HCT116 (cell line): ENCODE measurements at regions not wholly inside any gene's neighbourhood (a gene's known extent, or its start where the extent isn't known, plus 50 kb on each side); places are given as distances from the start of the nearest gene placed in this dataset.

Source experiments
- ATAC-seq: fragments of 200-7000 bp; cut with Tn5 transposase; 2 replicates; pipeline ENCODE4 v1.9.1; 2020; ENCODE audit warnings: mild to moderate bottlenecking, moderate library complexity
- BruUV-seq: library from RNA; stranded (reverse); fragments of 400-500 nt; replicated peaks from 2 replicates; lab custom pipeline; 2021; lab: Mats Ljungman, UMichigan
- CTCF ChIA-PET: fragments of 300-600 bp; sonication (Branson Sonifier 250); formaldehyde crosslinking; loops from one replicate; lab custom pipeline; 2021; ENCODE audit warnings: antibody characterized with exemption; lab: Charles Lee
- POLR2A ChIA-PET: fragments of 300-600, 350-600 bp; sonication (Branson Sonifier 250); formaldehyde crosslinking; loops from one replicate; lab custom pipeline; 2021; ENCODE audit warnings: antibody characterized with exemption; lab: Charles Lee
- RAD21 ChIA-PET, 2 experiments: fragments of 300-600 bp; sonication (Branson Sonifier 250); formaldehyde crosslinking; loops; one replicate each; lab custom pipeline; 2023; ENCODE audit warnings: low total read pairs in 2 of 2; ENCODE audit not compliant: uncharacterized antibody in 2 of 2, unreplicated experiment in 2 of 2, low non-redundant PET in 1 of 2; lab: Charles Lee
- DNase-seq: peaks from one replicate; pipeline ENCODE4 v3.0.0-alpha.2; 2010; ENCODE audit warnings: low read depth, low spot score
- H2AFZ ChIP-seq: fragments of 200-600 bp; shearing (Covaris generic), sonication (generic); 2 replicates; pipeline ENCODE4 v1.6.1; 2017; ENCODE audit warnings: low read depth, mixed run types, mixed read lengths, antibody characterized with exemption, low read length; ENCODE audit not compliant: poor library complexity, severe bottlenecking
- H3K27ac ChIP-seq: 2 replicates; pipeline ENCODE4 v1.5.1; 2012; ENCODE audit warnings: low read depth, low read length
- H3K27me3 ChIP-seq: fragments of 200-600 bp; sonication (generic); 2 replicates; pipeline ENCODE4 v1.6.1; 2016; ENCODE audit warnings: mixed run types, low read length, mixed read lengths; ENCODE audit not compliant: insufficient read depth
- H3K36me3 ChIP-seq, 2 experiments: fragments of 200-500 bp in 1 of 2; fragments of 200-600 bp in 1 of 2; sonication (Bioruptor generic) in 1 of 2; sonication (generic) in 1 of 2; 2 replicates each; pipeline versions ENCODE4 v1.5.1 to v1.6.1; 2014 to 2016; ENCODE audit warnings: low read length in 2 of 2, inconsistent platforms in 1 of 2, mixed read lengths in 1 of 2, mixed run types in 1 of 2; ENCODE audit not compliant: insufficient read depth in 2 of 2, control insufficient read depth in 1 of 2
- H3K4me1 ChIP-seq, 2 experiments: fragments of 200-600 bp in 1 of 2; sonication (generic) in 1 of 2; 2 replicates each; pipeline versions ENCODE4 v1.5.1 to v1.6.1; 2012 to 2017; ENCODE audit warnings: low read length in 2 of 2, inconsistent platforms in 1 of 2, mild to moderate bottlenecking in 1 of 2, mixed read lengths in 1 of 2, mixed run types in 1 of 2, moderate library complexity in 1 of 2; ENCODE audit not compliant: insufficient read depth in 2 of 2, control insufficient read depth in 1 of 2
- H3K4me2 ChIP-seq: fragments of 200-600 bp; sonication (generic); 2 replicates; pipeline ENCODE4 v1.6.1; 2017; ENCODE audit warnings: mixed run types, low read length, mixed read lengths
- H3K4me3 ChIP-seq, 2 experiments: fragments of 200-600 bp in 1 of 2; sonication (generic) in 1 of 2; replicated peaks in 1 of 2; 2 replicates each; pipeline ENCODE4 v1.5.1; 2011 to 2016; ENCODE audit warnings: low read length in 2 of 2, control low read depth in 1 of 2, low read depth in 1 of 2, mild to moderate bottlenecking in 1 of 2, mixed read lengths in 1 of 2, mixed run types in 1 of 2
- H3K79me2 ChIP-seq: fragments of 200-600 bp; sonication (generic); 2 replicates; pipeline ENCODE4 v1.6.1; 2017; ENCODE audit warnings: mild to moderate bottlenecking, mixed run types, low read length, moderate library complexity, mixed read lengths; ENCODE audit not compliant: insufficient read depth
- H3K9ac ChIP-seq: fragments of 200-600 bp; sonication (generic); 2 replicates; pipeline ENCODE4 v1.6.1; 2016; ENCODE audit warnings: low read length, mixed read lengths
- H3K9me2 ChIP-seq: fragments of 200-600 bp; sonication (generic), shearing (Covaris generic); 2 replicates; pipeline ENCODE4 v1.6.1; 2017; ENCODE audit warnings: mixed run types, mild to moderate bottlenecking, moderate library complexity; ENCODE audit not compliant: insufficient read depth
- H3K9me3 ChIP-seq, 2 experiments: fragments of 200-500 bp in 1 of 2; fragments of 200-600 bp in 1 of 2; sonication (Bioruptor generic) in 1 of 2; sonication (generic) in 1 of 2; 2 replicates each; pipeline ENCODE4 v1.6.1; 2014 to 2017; ENCODE audit warnings: low read length in 2 of 2, mixed read lengths in 2 of 2, inconsistent platforms in 1 of 2, low read depth in 1 of 2, mild to moderate bottlenecking in 1 of 2, mixed run types in 1 of 2, moderate library complexity in 1 of 2; ENCODE audit not compliant: control insufficient read depth in 1 of 2, insufficient read depth in 1 of 2
- H4K20me1 ChIP-seq: fragments of 200-600 bp; sonication (generic), shearing (Covaris generic); 2 replicates; pipeline ENCODE4 v1.6.1; 2017; ENCODE audit warnings: mixed run types, mild to moderate bottlenecking, moderate library complexity; ENCODE audit not compliant: insufficient read depth
- CEBPB ChIP-seq: IDR thresholded peaks from 2 replicates; pipeline ENCODE4 v1.6.1; 2012; ENCODE audit warnings: low read depth
- EGR1 ChIP-seq: IDR thresholded peaks from 2 replicates; pipeline ENCODE4 v1.6.1; 2012; ENCODE audit warnings: low read depth
- EZH2 ChIP-seq: fragments of 200-600 bp; sonication (generic); IDR thresholded peaks from 2 replicates; pipeline ENCODE4 v1.6.1; 2017; ENCODE audit warnings: antibody characterized with exemption, mixed run types
- MAX ChIP-seq: IDR thresholded peaks from 2 replicates; pipeline ENCODE4 v1.6.1; 2012
- POLR2A ChIP-seq: IDR thresholded peaks from 2 replicates; pipeline ENCODE4 v1.7.0; 2011; ENCODE audit warnings: borderline replicate concordance; ENCODE audit not compliant: insufficient read depth, insufficient read length; ENCODE audit errors: extremely low read depth
- POLR2AphosphoS5 ChIP-seq: IDR thresholded peaks from 2 replicates; pipeline ENCODE4 v1.6.1; 2011; ENCODE audit warnings: mild to moderate bottlenecking, low read depth, low read length, moderate library complexity
- RAD21 ChIP-seq: IDR thresholded peaks from 2 replicates; pipeline ENCODE4 v1.6.1; 2012; ENCODE audit warnings: low read depth, mild to moderate bottlenecking
- SIN3A ChIP-seq: IDR thresholded peaks from 2 replicates; pipeline ENCODE4 v1.6.1; 2012; ENCODE audit warnings: low read depth
- SP1 ChIP-seq: IDR thresholded peaks from 2 replicates; pipeline ENCODE4 v1.6.1; 2012; ENCODE audit warnings: low read depth
- ZFX ChIP-seq: fragments of 450-650 bp; IDR thresholded peaks from 2 replicates; pipeline ENCODE4 v1.6.1; 2017
- intact Hi-C: fragments of 100-400 bp; cut with micrococcal nuclease; formaldehyde crosslinking; loops from 2 replicates; pipeline ENCODE4 v1.10.0; 2022
- TF ChIP-seq, protein P1 (sequence below): IDR thresholded peaks from 2 replicates; pipeline ENCODE4 v1.6.1; 2012; ENCODE audit warnings: low read depth

- Histone ChIP-seq H3K36me3 (no peaks in the 10 kb centered on the region), H4K20me1 (no peaks in the 10 kb centered on the region), H3K27ac (no peak overlapping the region), H3K79me2 (no peaks in the 10 kb centered on the region), H2AFZ (no peak overlapping the region), H3K9ac (no peak overlapping the region), H3K4me2 (no peak overlapping the region), H3K9me2 (no peaks in the 10 kb centered on the region)
- intact Hi-C loops = no loop called here
- TF ChIP-seq, protein P1, sequence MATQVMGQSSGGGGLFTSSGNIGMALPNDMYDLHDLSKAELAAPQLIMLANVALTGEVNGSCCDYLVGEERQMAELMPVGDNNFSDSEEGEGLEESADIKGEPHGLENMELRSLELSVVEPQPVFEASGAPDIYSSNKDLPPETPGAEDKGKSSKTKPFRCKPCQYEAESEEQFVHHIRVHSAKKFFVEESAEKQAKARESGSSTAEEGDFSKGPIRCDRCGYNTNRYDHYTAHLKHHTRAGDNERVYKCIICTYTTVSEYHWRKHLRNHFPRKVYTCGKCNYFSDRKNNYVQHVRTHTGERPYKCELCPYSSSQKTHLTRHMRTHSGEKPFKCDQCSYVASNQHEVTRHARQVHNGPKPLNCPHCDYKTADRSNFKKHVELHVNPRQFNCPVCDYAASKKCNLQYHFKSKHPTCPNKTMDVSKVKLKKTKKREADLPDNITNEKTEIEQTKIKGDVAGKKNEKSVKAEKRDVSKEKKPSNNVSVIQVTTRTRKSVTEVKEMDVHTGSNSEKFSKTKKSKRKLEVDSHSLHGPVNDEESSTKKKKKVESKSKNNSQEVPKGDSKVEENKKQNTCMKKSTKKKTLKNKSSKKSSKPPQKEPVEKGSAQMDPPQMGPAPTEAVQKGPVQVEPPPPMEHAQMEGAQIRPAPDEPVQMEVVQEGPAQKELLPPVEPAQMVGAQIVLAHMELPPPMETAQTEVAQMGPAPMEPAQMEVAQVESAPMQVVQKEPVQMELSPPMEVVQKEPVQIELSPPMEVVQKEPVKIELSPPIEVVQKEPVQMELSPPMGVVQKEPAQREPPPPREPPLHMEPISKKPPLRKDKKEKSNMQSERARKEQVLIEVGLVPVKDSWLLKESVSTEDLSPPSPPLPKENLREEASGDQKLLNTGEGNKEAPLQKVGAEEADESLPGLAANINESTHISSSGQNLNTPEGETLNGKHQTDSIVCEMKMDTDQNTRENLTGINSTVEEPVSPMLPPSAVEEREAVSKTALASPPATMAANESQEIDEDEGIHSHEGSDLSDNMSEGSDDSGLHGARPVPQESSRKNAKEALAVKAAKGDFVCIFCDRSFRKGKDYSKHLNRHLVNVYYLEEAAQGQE = no peak
- TF ChIP-seq EGR1 = no peak
- no peak for TF ChIP-seq POLR2A
- no peak for TF ChIP-seq EZH2
- TF ChIP-seq POLR2AphosphoS5 = no peak
- TF ChIP-seq, all 23 proteins: peak for 0
- ChIA-PET POLR2A (no interaction called here), RAD21 (no interaction called here), CTCF (no interaction called here)
- no peaks in the 10 kb centered on the region for H3K4me1 ChIP-seq
- no peak overlapping the region for H3K4me3 ChIP-seq
- peaks cover 4 to 28% of the 10 kb centered on the region in 2 experiments; a peak in 2 of 4 replicates for H3K9me3 ChIP-seq
- BruUV-seq = no TSS peak
- DNase-seq = no peak
- no peaks in the 10 kb centered on the region for H3K27me3 ChIP-seq
- ATAC-seq = no peak
Observed at GRCh38 chr5:166679331-166679730, 1612.1 kb upstream of the WWC1 start.

DNA sequence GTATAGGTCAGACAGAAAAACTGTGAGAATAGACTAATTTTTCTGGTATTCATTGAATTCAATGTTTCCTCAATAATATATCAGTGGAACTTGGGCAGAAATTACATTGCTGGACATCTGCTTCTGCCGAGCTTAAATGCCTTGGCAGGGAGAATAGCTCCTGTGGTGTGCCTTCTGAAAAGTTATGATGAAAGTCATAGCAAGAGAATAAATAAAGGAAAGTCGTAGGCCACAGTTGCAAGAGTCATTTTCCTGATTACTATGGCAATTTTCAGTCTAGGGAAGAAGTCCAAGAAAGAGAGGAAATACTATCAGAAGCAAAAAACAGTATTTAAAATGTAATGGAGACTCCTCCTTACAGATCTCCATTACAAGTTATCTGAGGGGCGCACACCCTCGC is 1596.1 kb upstream of the WWC1 start:
- Histone ChIP-seq H3K9me3 (peaks cover 0 to 21% of the 10 kb centered on the region in 2 experiments; a peak in 1 of 4 replicates), H3K4me1 (no peaks in the 10 kb centered on the region), H3K27me3 (no peaks in the 10 kb centered on the region), H3K27ac (no peak overlapping the region), H3K9ac (no peak overlapping the region), H3K4me3 (no peak overlapping the region), H3K36me3 (no peaks in the 10 kb centered on the region), H3K9me2 (no peaks in the 10 kb centered on the region), H2AFZ (no peak overlapping the region), H3K79me2 (no peaks in the 10 kb centered on the region), H3K4me2 (no peak overlapping the region), H4K20me1 (no peaks in the 10 kb centered on the region)
- DNase-seq = no peak
- no peak for ATAC-seq
- intact Hi-C loops = no loop called here
- no TSS peak for BruUV-seq
- ChIA-PET POLR2A (no interaction called here), RAD21 (no interaction called here), CTCF (no interaction called here)
- TF ChIP-seq SP1 = no peak
- no peak for TF ChIP-seq CEBPB
- no peak for TF ChIP-seq POLR2A
- TF ChIP-seq RAD21 = no peak
- no peak for TF ChIP-seq EZH2
- TF ChIP-seq ZFX = no peak
- no peak for TF ChIP-seq MAX
- TF ChIP-seq, protein P1 = no peak
- TF ChIP-seq SIN3A = no peak
